AG04450 (cell line): ENCODE measurements at regions not wholly inside any gene's neighbourhood (a gene's known extent, or its start where the extent isn't known, plus 50 kb on each side); places are given as distances from the start of the nearest gene placed in this dataset.

Experiments used
- CTCF ChIA-PET: fragments of 300-600, 350-600 bp; formaldehyde crosslinking; extraction: SDS; loops from one replicate; lab custom pipeline; 2022; ENCODE audit warnings: antibody characterized with exemption, inconsistent platforms; lab: Charles Lee
- POLR2A ChIA-PET: fragments of 350-600 bp; formaldehyde crosslinking; extraction: SDS; loops from one replicate; lab custom pipeline; 2021; ENCODE audit warnings: antibody characterized with exemption, inconsistent platforms; lab: Yijun Ruan, JAX
- DNase-seq: peaks from one replicate; pipeline ENCODE4 v3.0.0-alpha.2; 2011; ENCODE audit warnings: low read depth, low spot score
- H3K27ac ChIP-seq: one replicate; pipeline ENCODE4 v1.5.1; 2012; ENCODE audit warnings: low read depth, low read length, control low read depth
- H3K27me3 ChIP-seq: one replicate; pipeline ENCODE4 v1.6.0; 2012; ENCODE audit warnings: low read length; ENCODE audit not compliant: control insufficient read depth, insufficient read depth
- H3K4me3 ChIP-seq: 2 replicates; pipeline ENCODE4 v1.5.1; 2011; ENCODE audit warnings: mild to moderate bottlenecking, low read depth, low read length, control low read depth
- H3K9me3 ChIP-seq: 2 replicates; pipeline ENCODE4 v1.5.1; 2012; ENCODE audit warnings: low read length; ENCODE audit not compliant: control insufficient read depth, insufficient read depth
- CTCF ChIP-seq: IDR thresholded peaks from 2 replicates; pipeline ENCODE4 v1.5.1; 2011; ENCODE audit warnings: low read depth, low read length, control low read depth, inconsistent platforms

- Histone ChIP-seq H3K4me3 (no peak overlapping the region), H3K27ac (no peak overlapping the region), H3K27me3 (peaks cover 7% of the 10 kb centered on the region), H3K9me3 (no peaks in the 10 kb centered on the region)
- POLR2A ChIA-PET, result no interaction called here
- DNase-seq, result no peak
- no peak for TF ChIP-seq CTCF
- CTCF ChIA-PET, result no interaction called here
Measured at GRCh38 chr1:29807689-29808088, 571.4 kb downstream of the PTPRU start.

GRCh38 chr1:29806646-29807319, 570.5 kb downstream of the PTPRU start:
- no peak for TF ChIP-seq CTCF
- no peak overlapping the region for H3K4me3 ChIP-seq
- H3K27me3 ChIP-seq, result peaks cover 9% of the 10 kb centered on the region
- H3K27ac ChIP-seq, result no peak overlapping the region
- H3K9me3 ChIP-seq, result no peaks in the 10 kb centered on the region
- no peak for DNase-seq
- ChIA-PET CTCF (interaction anchor here (1.8 kb wide), 1 partner anchor 14 kb away, joined by 9 read pairs; no protein-coding TSS in a partner anchor), POLR2A (no interaction called here)

- ChIA-PET POLR2A (no interaction called here), CTCF (interaction anchor here (0.6 to 1.8 kb wide), 2 partner anchors 13 to 49 kb away, joined by 4 to 9 read pairs; no protein-coding TSS in a partner anchor)
- Histone ChIP-seq H3K27me3 (peaks cover 15% of the 10 kb centered on the region), H3K9me3 (no peaks in the 10 kb centered on the region), H3K4me3 (no peak overlapping the region), H3K27ac (no peak overlapping the region)
- DNase-seq, result no peak
- TF ChIP-seq CTCF, result no peak
Measured at GRCh38 chr1:29805896-29806160, 569.5 kb downstream of the PTPRU start.

- Histone ChIP-seq H3K27me3 (peaks cover 18% of the 10 kb centered on the region), H3K9me3 (no peaks in the 10 kb centered on the region), H3K27ac (no peak overlapping the region), H3K4me3 (no peak overlapping the region)
- no peak for DNase-seq
- CTCF ChIA-PET, result interaction anchor here (0.6 to 1.8 kb wide), 3 partner anchors 12 to 48 kb away, joined by 3 to 9 read pairs (median 4); no protein-coding TSS in a partner anchor
- POLR2A ChIA-PET, result no interaction called here
- no peak for TF ChIP-seq CTCF
Measured at GRCh38 chr1:29805122-29805895, 569.0 kb downstream of the PTPRU start.
